ENCODE measurements at regions not wholly inside any gene's neighbourhood (a gene's known extent, or its start where the extent isn't known, plus 50 kb on each side); places are given as distances from the start of the nearest gene placed in this dataset.

DNA sequence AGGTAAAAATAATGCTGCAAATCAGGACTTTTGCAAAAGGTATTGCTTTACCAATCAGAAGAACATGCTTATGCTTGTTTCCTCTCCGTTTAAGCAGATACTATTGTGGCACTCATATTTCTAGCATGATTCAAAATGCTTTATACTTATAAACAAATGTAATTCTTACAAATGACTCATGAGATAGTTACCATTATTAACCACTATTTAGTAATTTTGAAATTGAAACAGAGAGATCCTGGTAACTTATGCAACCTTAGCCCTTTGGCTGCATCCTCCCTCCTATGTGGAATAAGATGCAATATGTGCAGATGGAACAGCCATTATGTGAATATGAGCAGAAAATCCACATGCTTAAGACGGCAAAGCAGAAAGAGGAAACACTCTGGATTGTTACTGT, 164.7 kb downstream of the PCDH18 start:
- Histone ChIP-seq H3K4me1 (no peaks in the 10 kb centered on the region), H3K4me3 (no peak overlapping the region), H3K36me3 (no peaks in the 10 kb centered on the region), H3K27me3 (no peaks in the 10 kb centered on the region), H3K27ac (no peak overlapping the region), H3K9me3 (no peaks in the 10 kb centered on the region)
- ATAC-seq (no peak), DNase-seq (no peak)
- intact Hi-C loops (cut with DNase I; ENCODE audit: low total_unique reads), result no loop called here
- no peak for TF ChIP-seq POLR2A (IDR thresholded peaks at IDR 0.05)
- TF ChIP-seq, protein P1, sequence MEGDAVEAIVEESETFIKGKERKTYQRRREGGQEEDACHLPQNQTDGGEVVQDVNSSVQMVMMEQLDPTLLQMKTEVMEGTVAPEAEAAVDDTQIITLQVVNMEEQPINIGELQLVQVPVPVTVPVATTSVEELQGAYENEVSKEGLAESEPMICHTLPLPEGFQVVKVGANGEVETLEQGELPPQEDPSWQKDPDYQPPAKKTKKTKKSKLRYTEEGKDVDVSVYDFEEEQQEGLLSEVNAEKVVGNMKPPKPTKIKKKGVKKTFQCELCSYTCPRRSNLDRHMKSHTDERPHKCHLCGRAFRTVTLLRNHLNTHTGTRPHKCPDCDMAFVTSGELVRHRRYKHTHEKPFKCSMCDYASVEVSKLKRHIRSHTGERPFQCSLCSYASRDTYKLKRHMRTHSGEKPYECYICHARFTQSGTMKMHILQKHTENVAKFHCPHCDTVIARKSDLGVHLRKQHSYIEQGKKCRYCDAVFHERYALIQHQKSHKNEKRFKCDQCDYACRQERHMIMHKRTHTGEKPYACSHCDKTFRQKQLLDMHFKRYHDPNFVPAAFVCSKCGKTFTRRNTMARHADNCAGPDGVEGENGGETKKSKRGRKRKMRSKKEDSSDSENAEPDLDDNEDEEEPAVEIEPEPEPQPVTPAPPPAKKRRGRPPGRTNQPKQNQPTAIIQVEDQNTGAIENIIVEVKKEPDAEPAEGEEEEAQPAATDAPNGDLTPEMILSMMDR (IDR thresholded peaks at IDR 0.05 in 4 of 5, conservative IDR thresholded peaks at IDR 0.05 in 1 of 5), result no peak
- in situ Hi-C loops (cut with MboI; ENCODE audit: low sequenced_read_pairs in 4 of 4), result no loop called here

DNA sequence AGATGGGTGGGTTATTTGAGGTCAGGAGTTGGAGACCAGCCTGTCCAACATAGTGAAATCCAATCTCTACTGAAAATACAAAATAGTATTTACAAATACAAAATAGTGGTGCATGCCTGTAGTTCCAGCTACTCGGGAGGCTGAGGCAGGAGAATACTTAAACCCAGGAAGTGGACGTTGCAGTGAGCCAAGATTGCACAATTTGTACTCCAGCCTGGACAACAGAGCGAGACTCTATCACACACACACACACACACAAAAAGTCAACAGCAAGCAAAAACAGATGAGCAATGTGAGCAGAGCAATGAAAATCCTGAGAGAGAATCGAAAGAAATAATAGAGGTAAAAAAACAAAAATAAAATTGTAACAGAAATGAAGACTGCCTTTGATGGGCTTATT, 168.8 kb downstream of the PCDH18 start:
- Histone ChIP-seq H3K27me3 (no peaks in the 10 kb centered on the region), H3K4me1 (no peaks in the 10 kb centered on the region), H3K4me3 (no peak overlapping the region), H3K36me3 (no peaks in the 10 kb centered on the region), H3K27ac (no peak overlapping the region), H3K9me3 (no peaks in the 10 kb centered on the region)
- no peak for ATAC-seq
- intact Hi-C loops (cut with DNase I; ENCODE audit: low total_unique reads) (no loop called here), in situ Hi-C loops (cut with MboI; ENCODE audit: low sequenced_read_pairs in 4 of 4) (no loop called here)
- TF ChIP-seq, protein P1 (IDR thresholded peaks at IDR 0.05 in 4 of 5, conservative IDR thresholded peaks at IDR 0.05 in 1 of 5), result no peak
- no peak for DNase-seq

DNA sequence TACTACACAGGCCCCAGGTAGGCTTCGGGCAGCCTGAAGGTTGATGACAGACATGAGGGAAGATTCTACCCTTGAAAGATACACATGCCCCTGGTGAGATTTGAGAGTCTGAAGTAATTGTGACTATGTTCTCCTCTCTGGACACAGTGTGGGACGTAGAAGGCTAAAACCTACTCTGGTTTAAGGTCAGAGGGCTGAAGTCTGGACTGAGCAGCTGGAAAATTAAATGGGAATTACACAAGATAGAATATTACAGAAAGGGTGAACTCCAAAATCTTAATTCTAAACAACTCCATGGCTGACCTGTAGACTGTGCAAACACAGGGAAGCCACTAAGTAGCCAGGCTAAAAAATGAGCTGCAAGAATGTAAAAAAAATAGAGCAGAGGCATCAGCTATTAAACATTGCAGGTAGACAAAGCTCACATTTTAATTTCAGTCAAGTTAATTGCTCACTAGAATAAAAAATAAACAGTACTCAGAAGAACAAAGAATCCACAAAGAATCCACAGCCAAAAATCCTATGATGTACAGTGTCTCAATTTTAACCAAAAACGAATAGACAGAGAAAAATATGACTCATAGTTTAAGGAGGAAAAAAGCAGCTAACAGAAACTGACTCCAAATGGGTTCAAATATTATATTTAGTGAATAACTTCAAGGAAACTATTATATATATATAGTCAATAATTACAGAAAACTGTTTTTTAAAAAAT, 170.4 kb downstream of the PCDH18 start:
- Histone ChIP-seq H3K27ac (no peak overlapping the region), H3K36me3 (no peaks in the 10 kb centered on the region), H3K27me3 (no peaks in the 10 kb centered on the region), H3K9me3 (no peaks in the 10 kb centered on the region), H3K4me3 (no peak overlapping the region), H3K4me1 (no peaks in the 10 kb centered on the region)
- in situ Hi-C loops (cut with MboI; ENCODE audit: low sequenced_read_pairs in 4 of 4), result no loop called here
- TF ChIP-seq, protein P1 (IDR thresholded peaks at IDR 0.05 in 4 of 5, conservative IDR thresholded peaks at IDR 0.05 in 1 of 5), result no peak
- TF ChIP-seq POLR2A (IDR thresholded peaks at IDR 0.05), result no peak
- DNase-seq (no peak), ATAC-seq (no peak)
- intact Hi-C loops (cut with DNase I; ENCODE audit: low total_unique reads), result no loop called here

DNA sequence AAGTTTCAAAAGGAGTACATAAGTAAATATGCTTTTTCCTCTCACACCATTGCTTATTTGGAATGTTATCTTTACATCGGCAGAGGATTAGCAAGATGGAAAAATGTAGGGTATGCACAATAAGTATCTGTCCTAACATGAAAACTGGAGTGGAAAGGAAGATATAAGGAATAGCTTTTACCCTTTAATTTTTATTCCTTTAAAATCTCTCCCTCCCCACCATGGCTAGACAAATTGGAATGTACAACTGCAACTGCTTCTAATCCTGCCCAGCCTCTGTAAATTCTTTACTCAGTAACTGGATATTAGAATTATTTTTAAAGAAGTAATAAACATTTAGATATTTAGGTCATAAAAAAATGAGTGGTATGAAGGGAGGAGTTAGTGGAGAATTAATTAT, 171.5 kb downstream of the PCDH18 start:
- TF ChIP-seq, protein P1 (IDR thresholded peaks at IDR 0.05 in 4 of 5, conservative IDR thresholded peaks at IDR 0.05 in 1 of 5), result no peak
- TF ChIP-seq POLR2A (IDR thresholded peaks at IDR 0.05), result no peak
- intact Hi-C loops (cut with DNase I; ENCODE audit: low total_unique reads) (no loop called here), in situ Hi-C loops (cut with MboI; ENCODE audit: low sequenced_read_pairs in 4 of 4) (no loop called here)
- Histone ChIP-seq H3K9me3 (no peaks in the 10 kb centered on the region), H3K27ac (no peak overlapping the region), H3K27me3 (no peaks in the 10 kb centered on the region), H3K4me1 (no peaks in the 10 kb centered on the region), H3K4me3 (no peak overlapping the region), H3K36me3 (no peaks in the 10 kb centered on the region)
- ATAC-seq, result no peak
- DNase-seq, result no peak
